WTC11 (cell line): ENCODE measurements at regions not wholly inside any gene's neighbourhood (a gene's known extent, or its start where the extent isn't known, plus 50 kb on each side); places are given as distances from the start of the nearest gene placed in this dataset.

Source experiments
- ATAC-seq: fragments of 200-7000 bp; cut with Tn5 transposase; 2 replicates; pipeline ENCODE4 v1.10.0; 2021; ENCODE audit warnings: mild to moderate bottlenecking, moderate library complexity
- CTCF ChIA-PET: fragments of 300-600 bp; sonication (Branson Sonifier 250); formaldehyde crosslinking; loops from one replicate; lab custom pipeline; 2021; ENCODE audit warnings: antibody characterized with exemption; lab: Charles Lee
- POLR2A ChIA-PET: fragments of 350-600 bp; sonication (Branson Sonifier 250); formaldehyde crosslinking; loops from one replicate; lab custom pipeline; 2021; ENCODE audit warnings: antibody characterized with exemption; lab: Charles Lee
- DNase-seq: peaks from one replicate; pipeline ENCODE4 v3.0.0; 2021; ENCODE audit warnings: low spot score
- H3K27ac Mint-ChIP-seq: 2 replicates; pipeline ENCODE4 v1.8.0; 2021; ENCODE audit warnings: mixed read lengths
- H3K27me3 Mint-ChIP-seq: 2 replicates; pipeline ENCODE4 v1.8.0; 2021; ENCODE audit warnings: low read depth, mild to moderate bottlenecking, moderate library complexity, mixed read lengths
- H3K36me3 Mint-ChIP-seq: 2 replicates; pipeline ENCODE4 v1.8.0; 2021; ENCODE audit warnings: mixed read lengths
- H3K4me1 Mint-ChIP-seq: 2 replicates; pipeline ENCODE4 v1.8.0; 2022; ENCODE audit warnings: mixed read lengths
- H3K4me3 Mint-ChIP-seq: 2 replicates; pipeline ENCODE4 v1.8.0; 2021; ENCODE audit warnings: mild to moderate bottlenecking, moderate library complexity, mixed read lengths
- H3K9me3 Mint-ChIP-seq: 2 replicates; pipeline ENCODE4 v1.8.0; 2021; ENCODE audit warnings: mixed read lengths
- EMX1 ChIP-seq: fragments of 250-450 bp; sonication (Bioruptor Pico); IDR thresholded peaks from 2 replicates; pipeline ENCODE4 v1.8.0; 2021; ENCODE audit warnings: mild to moderate bottlenecking
- JUN ChIP-seq: sonication (generic); formaldehyde crosslinking; IDR thresholded peaks from 2 replicates; pipeline ENCODE4 v1.8.0; 2023; ENCODE audit warnings: mild to moderate bottlenecking, missing genetic modification reagents
- MAX ChIP-seq: sonication (generic); formaldehyde crosslinking; IDR thresholded peaks from 2 replicates; pipeline ENCODE4 v1.8.0; 2022; ENCODE audit warnings: mild to moderate bottlenecking, missing genetic modification reagents
- MYBL2 ChIP-seq: sonication (generic); formaldehyde crosslinking; IDR thresholded peaks from 2 replicates; pipeline ENCODE4 v1.8.1; 2023; ENCODE audit warnings: mild to moderate bottlenecking, moderate library complexity, missing genetic modification reagents
- NFE2L1 ChIP-seq: sonication (generic); formaldehyde crosslinking; IDR thresholded peaks from 2 replicates; pipeline ENCODE4 v1.8.1; 2023; ENCODE audit warnings: missing genetic modification reagents
- PRDM15 ChIP-seq: sonication (generic); formaldehyde crosslinking; IDR thresholded peaks from 2 replicates; pipeline ENCODE4 v1.8.0; 2022; ENCODE audit warnings: missing genetic modification reagents
- RELA ChIP-seq: sonication (generic); formaldehyde crosslinking; IDR thresholded peaks from 2 replicates; pipeline ENCODE4 v1.8.1; 2022; ENCODE audit warnings: missing genetic modification reagents, mild to moderate bottlenecking, borderline replicate concordance
- RORB ChIP-seq: fragments of 250-450 bp; sonication (Bioruptor Pico); IDR thresholded peaks from 2 replicates; pipeline ENCODE4 v1.9.0; 2021; ENCODE audit warnings: mild to moderate bottlenecking
- STAT6 ChIP-seq: sonication (generic); formaldehyde crosslinking; conservative IDR thresholded peaks from 2 replicates; pipeline ENCODE4 v1.8.1; 2023; ENCODE audit warnings: mild to moderate bottlenecking, low read depth, missing genetic modification reagents, moderate library complexity
- TP53 ChIP-seq: sonication (generic); formaldehyde crosslinking; IDR thresholded peaks from 2 replicates; pipeline ENCODE4 v1.8.1; 2023; ENCODE audit warnings: mild to moderate bottlenecking, missing genetic modification reagents
- USF1 ChIP-seq: sonication (generic); formaldehyde crosslinking; IDR thresholded peaks from 2 replicates; pipeline ENCODE4 v1.8.0; 2022; ENCODE audit warnings: mild to moderate bottlenecking, missing genetic modification reagents
- ZNF121 ChIP-seq: sonication (generic); formaldehyde crosslinking; IDR thresholded peaks from 2 replicates; pipeline ENCODE4 v1.8.0; 2023; ENCODE audit warnings: missing genetic modification reagents
- ZNF263 ChIP-seq: sonication (generic); formaldehyde crosslinking; IDR thresholded peaks from 2 replicates; pipeline ENCODE4 v1.8.1; 2022; ENCODE audit warnings: low read depth, mild to moderate bottlenecking, moderate library complexity, missing genetic modification reagents
- ZNF281 ChIP-seq: sonication (generic); formaldehyde crosslinking; IDR thresholded peaks from 2 replicates; pipeline ENCODE4 v1.8.0; 2023; ENCODE audit warnings: mild to moderate bottlenecking, missing genetic modification reagents
- TF ChIP-seq, protein P1 (sequence below): fragments of 250-450 bp; sonication (Bioruptor Pico); IDR thresholded peaks from 2 replicates; pipeline ENCODE4 v1.9.0; 2021; ENCODE audit warnings: moderate library complexity, mild to moderate bottlenecking, inconsistent platforms, borderline replicate concordance
- TF ChIP-seq, protein P2 (sequence below): sonication (generic); formaldehyde crosslinking; IDR thresholded peaks from 2 replicates; pipeline ENCODE4 v1.8.1; 2023; ENCODE audit warnings: mild to moderate bottlenecking, moderate library complexity, missing genetic modification reagents

DNA sequence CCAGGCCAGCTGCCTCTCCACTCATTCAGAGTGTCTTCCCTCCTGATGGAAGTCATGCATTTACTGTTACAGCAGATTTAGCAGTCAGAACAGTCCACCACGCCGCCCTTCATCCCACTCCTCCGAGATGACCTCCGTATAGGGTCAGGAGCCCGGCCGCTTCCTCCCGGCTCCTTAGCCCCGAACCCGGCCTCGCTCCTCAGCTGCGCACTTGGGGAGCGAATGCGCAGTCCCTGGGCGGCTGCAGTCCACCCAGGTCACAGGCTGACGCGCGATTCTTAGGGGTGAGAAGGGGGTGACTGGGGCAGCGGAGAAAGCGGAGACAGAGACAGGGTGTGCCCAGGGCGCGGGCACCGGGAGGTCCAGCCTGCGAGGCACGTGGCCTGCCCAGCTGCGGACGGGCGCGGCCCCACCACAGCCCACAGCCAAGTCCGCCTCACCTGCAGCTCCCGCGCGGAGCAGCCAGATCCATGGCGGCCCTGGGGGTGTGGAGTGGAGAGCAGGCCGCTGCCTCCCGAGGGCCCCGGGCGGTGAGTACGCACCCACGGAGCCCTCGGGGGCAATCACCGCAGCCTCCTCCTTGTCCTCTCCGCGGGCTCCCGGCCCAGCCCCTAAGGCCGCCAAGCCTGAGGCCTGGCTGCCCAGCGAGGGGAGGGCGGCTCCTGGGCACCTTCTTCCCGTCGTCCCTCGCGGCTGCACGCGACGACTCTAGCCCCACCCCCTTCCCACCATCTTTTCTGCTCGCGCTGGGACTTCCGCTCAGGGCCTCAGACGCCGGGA lies 286.6 kb downstream of the BRD1 start (continued):
- TF ChIP-seq, protein P1, sequence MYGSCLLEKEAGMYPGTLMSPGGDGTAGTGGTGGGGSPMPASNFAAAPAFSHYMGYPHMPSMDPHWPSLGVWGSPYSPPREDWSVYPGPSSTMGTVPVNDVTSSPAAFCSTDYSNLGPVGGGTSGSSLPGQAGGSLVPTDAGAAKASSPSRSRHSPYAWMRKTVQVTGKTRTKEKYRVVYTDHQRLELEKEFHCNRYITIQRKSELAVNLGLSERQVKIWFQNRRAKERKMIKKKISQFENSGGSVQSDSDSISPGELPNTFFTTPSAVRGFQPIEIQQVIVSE (CRISPR knock-in tag), result no peak
- TF ChIP-seq MAX (CRISPR knock-in tag), result no peak
- TF ChIP-seq RELA (CRISPR knock-in tag), result no peak
- no peak for TF ChIP-seq TP53 (CRISPR knock-in tag)
- TF ChIP-seq, protein P2, sequence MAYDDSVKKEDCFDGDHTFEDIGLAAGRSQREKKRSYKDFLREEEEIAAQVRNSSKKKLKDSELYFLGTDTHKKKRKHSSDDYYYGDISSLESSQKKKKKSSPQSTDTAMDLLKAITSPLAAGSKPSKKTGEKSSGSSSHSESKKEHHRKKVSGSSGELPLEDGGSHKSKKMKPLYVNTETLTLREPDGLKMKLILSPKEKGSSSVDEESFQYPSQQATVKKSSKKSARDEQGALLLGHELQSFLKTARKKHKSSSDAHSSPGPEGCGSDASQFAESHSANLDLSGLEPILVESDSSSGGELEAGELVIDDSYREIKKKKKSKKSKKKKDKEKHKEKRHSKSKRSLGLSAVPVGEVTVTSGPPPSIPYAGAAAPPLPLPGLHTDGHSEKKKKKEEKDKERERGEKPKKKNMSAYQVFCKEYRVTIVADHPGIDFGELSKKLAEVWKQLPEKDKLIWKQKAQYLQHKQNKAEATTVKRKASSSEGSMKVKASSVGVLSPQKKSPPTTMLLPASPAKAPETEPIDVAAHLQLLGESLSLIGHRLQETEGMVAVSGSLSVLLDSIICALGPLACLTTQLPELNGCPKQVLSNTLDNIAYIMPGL (CRISPR knock-in tag), result no peak
- TF ChIP-seq ZNF281, result no peak
- no peak for TF ChIP-seq EMX1 (CRISPR knock-in tag)

DNA sequence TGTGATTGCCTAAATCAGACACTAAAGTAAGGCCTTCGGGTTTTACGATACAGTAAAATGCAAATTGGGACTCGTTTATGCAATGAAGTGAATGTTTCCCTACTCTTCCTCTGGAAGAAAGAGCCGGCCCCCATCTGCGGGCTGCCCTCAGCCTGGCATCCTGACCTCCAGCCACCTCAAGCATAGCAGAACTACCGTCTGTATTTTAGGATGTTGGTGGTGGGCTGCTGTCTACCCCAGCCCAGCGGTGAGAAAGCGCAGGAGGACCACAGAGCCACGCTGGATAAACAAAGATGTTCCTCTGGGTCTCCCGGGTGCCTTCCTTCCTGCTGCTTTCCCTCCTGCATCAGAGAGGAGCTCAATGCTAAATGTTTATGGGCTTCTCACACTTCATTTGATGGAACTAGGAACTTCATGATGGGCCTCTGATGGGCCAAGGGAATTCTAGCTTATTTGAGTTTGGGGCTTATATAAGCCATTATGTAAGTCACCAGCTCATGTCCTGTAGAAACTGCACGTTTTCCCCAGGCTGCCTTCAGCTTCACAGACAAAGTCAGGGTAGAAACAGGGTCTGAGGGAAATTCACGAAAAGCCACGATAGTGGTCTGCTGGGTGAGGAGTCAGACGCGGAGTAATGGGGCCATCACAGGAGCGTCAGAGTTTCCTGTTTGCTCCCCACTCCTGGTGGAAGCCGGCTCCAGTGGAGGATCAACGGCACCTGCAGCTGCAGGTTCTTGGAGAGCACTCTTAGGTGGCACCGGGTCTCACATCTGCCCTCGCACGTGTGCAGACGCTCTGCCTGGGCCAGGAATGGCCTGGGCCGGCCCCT lies 287.4 kb downstream of the BRD1 start:
- H3K9me3 Mint-ChIP-seq, result 0 out of 2 replicates have a peak, but pooled peaks cover 3% of the 10 kb centered on the region
- H3K27me3 Mint-ChIP-seq, result no peaks in the 10 kb centered on the region
- H3K27ac Mint-ChIP-seq, result no peak overlapping the region
- TF ChIP-seq STAT6 (CRISPR knock-in tag), result no peak
- no peak for TF ChIP-seq RORB
- no peak for TF ChIP-seq ZNF121 (CRISPR knock-in tag)
- TF ChIP-seq MYBL2, result no peak
- TF ChIP-seq JUN, result no peak
- TF ChIP-seq USF1 (CRISPR knock-in tag), result no peak
- no peak for TF ChIP-seq NFE2L1 (CRISPR knock-in tag)
- TF ChIP-seq ZNF263, result no peak
- no peak for TF ChIP-seq PRDM15 (CRISPR knock-in tag)
- DNase-seq (no peak), ATAC-seq (no peak)
- CTCF ChIA-PET, result interaction anchor here (0.7 to 1.5 kb wide), 2 partner anchors 8 to 106 kb away, joined by 3 to 4 read pairs; no protein-coding TSS in a partner anchor
- peaks cover 40% of the 10 kb centered on the region for H3K4me1 Mint-ChIP-seq
- POLR2A ChIA-PET, result no interaction called here
- H3K4me3 Mint-ChIP-seq, result no peak overlapping the region
- no peaks in the 10 kb centered on the region for H3K36me3 Mint-ChIP-seq
